Adrenal gland (tissue), 5 donors: ENCODE measurements at regions not wholly inside any gene's neighbourhood (a gene's known extent, or its start where the extent isn't known, plus 50 kb on each side); places are given as distances from the start of the nearest gene placed in this dataset.

ENCODE experiments used
- CTCF ChIP-seq, 6 experiments: fragments of 450-650 bp in 4 of 6; fragments of 200-600 bp in 2 of 6; sonication (generic) in 1 of 6; IDR thresholded peaks; 1 replicate in 5 of 6; 2 replicates in 1 of 6; pipeline versions ENCODE4 v1.5.1 to v1.8.0; 2016 to 2021; ENCODE audit warnings: antibody characterized with exemption in 6 of 6, mild to moderate bottlenecking in 2 of 6, moderate library complexity in 1 of 6
- POLR2A ChIP-seq, 2 donors: fragments of 450-650 bp; IDR thresholded peaks; one replicate each; pipeline ENCODE4 v1.6.1; 2017; ENCODE audit warnings: antibody characterized with exemption in 2 of 2, mild to moderate bottlenecking in 2 of 2, moderate library complexity in 1 of 2
- donor health status: DM: no; HTN: no; CAD: no.

GRCh38 chr5:28576022-28576421 is 1537.6 kb upstream of the CDH9 start:
- TF ChIP-seq CTCF (IDR thresholded peaks at IDR 0.05) (peak in 2 of 6 experiments; percentile 5 to 10), POLR2A (IDR thresholded peaks at IDR 0.05) (no peak)
